ENCODE measurements at regions not wholly inside any gene's neighbourhood (a gene's known extent, or its start where the extent isn't known, plus 50 kb on each side); places are given as distances from the start of the nearest gene placed in this dataset.

DNA sequence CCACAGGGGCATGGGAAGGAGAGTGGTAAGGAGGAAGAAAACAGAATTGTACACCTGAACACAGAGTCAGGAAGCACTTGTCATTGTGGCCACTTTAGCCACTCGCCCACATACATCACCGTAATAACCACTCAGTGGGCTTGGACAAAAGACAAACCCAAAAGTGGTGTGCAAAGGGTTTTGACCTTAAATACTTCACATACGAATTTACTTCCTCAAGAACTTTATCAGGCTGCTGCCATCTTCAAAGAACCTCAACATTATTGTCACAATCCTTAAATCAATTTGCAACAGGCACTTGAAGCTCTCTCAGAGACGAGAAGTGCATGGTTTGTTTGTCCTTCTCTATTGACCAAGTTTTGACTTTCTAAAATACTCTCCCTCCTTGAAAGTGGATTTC is 187.3 kb upstream of the EGLN3 start:
- in situ Hi-C loops (cut with MboI; ENCODE audit: low pct_unique_long_range_greater_than_20kb, low sequenced_read_pairs, unreplicated experiment) = no loop called here
- DNase-seq (ENCODE audit: low spot score) = no peak
- TF ChIP-seq, protein P1, sequence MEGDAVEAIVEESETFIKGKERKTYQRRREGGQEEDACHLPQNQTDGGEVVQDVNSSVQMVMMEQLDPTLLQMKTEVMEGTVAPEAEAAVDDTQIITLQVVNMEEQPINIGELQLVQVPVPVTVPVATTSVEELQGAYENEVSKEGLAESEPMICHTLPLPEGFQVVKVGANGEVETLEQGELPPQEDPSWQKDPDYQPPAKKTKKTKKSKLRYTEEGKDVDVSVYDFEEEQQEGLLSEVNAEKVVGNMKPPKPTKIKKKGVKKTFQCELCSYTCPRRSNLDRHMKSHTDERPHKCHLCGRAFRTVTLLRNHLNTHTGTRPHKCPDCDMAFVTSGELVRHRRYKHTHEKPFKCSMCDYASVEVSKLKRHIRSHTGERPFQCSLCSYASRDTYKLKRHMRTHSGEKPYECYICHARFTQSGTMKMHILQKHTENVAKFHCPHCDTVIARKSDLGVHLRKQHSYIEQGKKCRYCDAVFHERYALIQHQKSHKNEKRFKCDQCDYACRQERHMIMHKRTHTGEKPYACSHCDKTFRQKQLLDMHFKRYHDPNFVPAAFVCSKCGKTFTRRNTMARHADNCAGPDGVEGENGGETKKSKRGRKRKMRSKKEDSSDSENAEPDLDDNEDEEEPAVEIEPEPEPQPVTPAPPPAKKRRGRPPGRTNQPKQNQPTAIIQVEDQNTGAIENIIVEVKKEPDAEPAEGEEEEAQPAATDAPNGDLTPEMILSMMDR (IDR thresholded peaks at IDR 0.05; ENCODE audit: extremely low read depth, insufficient read depth, missing control alignments) = no peak

DNA sequence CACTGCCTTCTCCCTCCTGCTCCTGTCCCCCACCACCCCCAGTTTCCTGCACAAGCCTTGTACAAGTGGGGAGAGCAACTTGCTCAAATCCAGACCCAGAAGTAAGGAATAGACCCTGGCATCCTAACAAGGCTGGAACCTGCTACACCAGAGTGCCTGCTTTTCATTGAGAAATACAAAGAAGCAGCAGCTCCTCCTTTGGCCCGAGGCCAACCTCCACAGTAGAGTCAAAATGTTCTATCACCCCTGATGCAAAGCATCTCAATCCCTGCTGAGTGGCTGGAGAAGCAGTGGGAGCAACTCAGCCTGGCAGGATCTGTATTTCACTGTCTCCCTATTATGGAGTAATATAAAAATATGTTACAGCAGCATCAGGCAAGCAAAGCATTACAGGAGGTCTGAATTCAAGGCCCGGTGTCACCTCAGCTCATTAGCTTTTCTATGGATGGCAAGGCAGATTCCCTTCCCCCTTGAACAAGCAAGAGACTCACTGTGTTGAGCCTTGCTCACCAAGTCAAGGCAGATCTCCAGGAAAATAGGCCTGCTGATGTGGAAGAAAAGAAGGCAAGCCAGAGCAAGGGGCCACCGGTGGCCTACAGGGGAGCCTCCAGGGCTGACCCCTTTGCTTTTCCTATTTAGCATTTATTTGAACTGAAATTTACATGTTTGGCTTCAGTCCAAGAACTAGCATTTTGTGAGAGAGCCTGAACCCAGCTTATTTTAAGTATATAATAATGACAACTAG is 186.3 kb upstream of the EGLN3 start:
- DNase-seq (ENCODE audit: low spot score) = no peak
- in situ Hi-C loops (cut with MboI; ENCODE audit: low pct_unique_long_range_greater_than_20kb, low sequenced_read_pairs, unreplicated experiment) = no loop called here
- TF ChIP-seq, protein P1 (IDR thresholded peaks at IDR 0.05; ENCODE audit: extremely low read depth, insufficient read depth, missing control alignments) = no peak

DNA sequence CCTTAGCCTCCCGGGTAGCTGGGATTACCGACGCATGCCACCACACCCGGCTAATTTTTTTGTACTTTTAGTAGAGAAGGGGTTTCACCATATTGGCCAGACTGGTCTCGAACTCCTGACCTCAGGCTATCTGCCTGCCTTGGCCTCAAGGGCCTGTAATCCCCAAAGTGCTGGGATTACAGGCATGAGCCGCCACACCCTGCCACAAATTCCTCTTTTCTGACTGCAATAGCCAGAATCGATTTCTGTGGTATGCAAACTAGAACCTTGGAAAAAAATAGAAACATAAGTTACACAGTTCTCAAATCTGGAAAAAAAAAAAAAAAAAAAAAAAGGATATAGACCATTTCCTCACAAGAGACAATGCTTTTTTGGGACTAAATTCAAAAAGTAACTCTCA is 184.6 kb upstream of the EGLN3 start:
- no peak for DNase-seq (ENCODE audit: low spot score)
- TF ChIP-seq, protein P1 (IDR thresholded peaks at IDR 0.05; ENCODE audit: extremely low read depth, insufficient read depth, missing control alignments) = no peak
- in situ Hi-C loops (cut with MboI; ENCODE audit: low pct_unique_long_range_greater_than_20kb, low sequenced_read_pairs, unreplicated experiment) = no loop called here

DNA sequence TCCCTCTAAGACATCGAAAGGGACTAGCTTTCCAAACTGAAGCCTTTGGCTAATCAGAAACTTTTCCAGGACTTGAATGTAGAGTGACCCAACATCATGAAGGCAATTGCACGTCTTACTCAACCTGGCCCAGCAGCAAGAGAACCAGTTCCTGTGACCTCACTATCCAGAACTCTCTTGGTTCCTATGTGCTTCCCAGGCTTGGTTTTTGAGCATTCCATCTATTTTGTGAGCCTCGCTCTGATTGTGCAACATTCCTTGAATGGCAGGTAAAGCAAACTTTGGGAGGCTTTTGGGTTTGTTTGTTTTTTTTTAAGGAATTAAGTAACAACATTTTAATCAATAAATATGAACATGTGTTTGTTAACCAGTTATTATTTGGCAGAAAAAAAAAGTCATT is 183.6 kb upstream of the EGLN3 start:
- TF ChIP-seq, protein P1 (IDR thresholded peaks at IDR 0.05; ENCODE audit: extremely low read depth, insufficient read depth, missing control alignments) = no peak
- DNase-seq (ENCODE audit: low spot score) = no peak
- in situ Hi-C loops (cut with MboI; ENCODE audit: low pct_unique_long_range_greater_than_20kb, low sequenced_read_pairs, unreplicated experiment) = no loop called here

DNA sequence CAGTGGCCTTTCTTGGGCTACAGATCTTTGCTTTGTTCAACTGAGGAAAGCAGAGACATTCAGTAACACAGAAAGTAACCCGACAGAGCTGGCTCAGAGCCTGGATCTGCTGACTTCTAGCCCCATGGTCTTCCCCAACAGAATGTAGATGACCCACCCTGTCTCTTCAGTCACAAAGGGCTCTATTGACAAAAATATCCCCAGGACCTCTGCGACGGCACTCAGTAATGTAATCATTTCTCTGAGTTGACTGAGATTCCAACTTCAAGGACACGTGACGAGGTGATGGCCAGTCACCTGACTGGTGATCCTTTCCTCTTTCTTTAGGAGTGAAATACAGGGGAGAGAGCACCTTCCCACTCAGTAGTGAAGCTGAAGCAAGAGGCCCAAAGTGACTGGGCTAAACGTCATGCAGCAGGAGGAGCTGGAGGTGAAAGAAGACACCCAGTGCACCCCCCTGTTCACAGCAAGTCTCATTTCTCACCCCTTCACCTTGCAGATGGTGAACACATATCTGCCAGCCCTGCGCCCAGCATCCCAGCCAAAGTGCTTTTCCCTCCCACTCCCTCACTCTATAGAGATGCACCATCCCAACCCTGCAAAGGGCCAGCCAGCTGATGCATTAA is 179.2 kb upstream of the EGLN3 start:
- TF ChIP-seq, protein P1 (IDR thresholded peaks at IDR 0.05; ENCODE audit: extremely low read depth, insufficient read depth, missing control alignments) = no peak
- in situ Hi-C loops (cut with MboI; ENCODE audit: low pct_unique_long_range_greater_than_20kb, low sequenced_read_pairs, unreplicated experiment) = no loop called here

DNA sequence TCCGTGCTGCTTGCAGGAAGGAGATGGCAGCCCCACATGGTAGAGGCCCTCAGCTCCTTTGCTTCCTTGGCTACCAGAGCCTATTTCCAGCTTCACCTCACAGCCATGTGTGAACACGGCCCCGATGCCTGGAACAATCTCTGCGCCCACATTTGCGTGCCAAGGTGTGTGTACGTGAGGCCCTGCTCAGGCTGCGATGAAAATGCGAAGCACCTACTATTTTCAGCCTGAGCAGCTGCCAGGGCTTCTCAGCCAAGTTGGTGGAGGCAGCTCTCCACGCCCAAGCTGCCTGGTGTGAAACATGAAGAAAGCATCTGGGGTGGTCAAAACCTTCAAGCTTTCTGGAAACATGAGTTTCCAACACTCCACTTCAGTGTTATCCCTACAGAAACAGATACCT is 177.8 kb upstream of the EGLN3 start:
- TF ChIP-seq, protein P1 (IDR thresholded peaks at IDR 0.05; ENCODE audit: extremely low read depth, insufficient read depth, missing control alignments) = no peak
- no peak for DNase-seq (ENCODE audit: low spot score)
- in situ Hi-C loops (cut with MboI; ENCODE audit: low pct_unique_long_range_greater_than_20kb, low sequenced_read_pairs, unreplicated experiment) = no loop called here

More for the DNA sequence above, 179.2 kb upstream of the EGLN3 start:
- no peak for DNase-seq (ENCODE audit: low spot score)
